HG03342 (cell line): ENCODE measurements at regions not wholly inside any gene's neighbourhood (a gene's known extent, or its start where the extent isn't known, plus 50 kb on each side); places are given as distances from the start of the nearest gene placed in this dataset.
"Not testable (repeated sequence)": the region's sequence is repeated elsewhere in the genome, so short reads cannot be mapped to it uniquely, and the experiment has no call there.

Source experiments
- ATAC-seq: cut with Tn5 transposase; IDR thresholded peaks from one replicate; pipeline ENCODE4 v1.9.1; 2021; ENCODE audit warnings: mild to moderate bottlenecking, moderate library complexity; ENCODE audit not compliant: unreplicated experiment

DNA sequence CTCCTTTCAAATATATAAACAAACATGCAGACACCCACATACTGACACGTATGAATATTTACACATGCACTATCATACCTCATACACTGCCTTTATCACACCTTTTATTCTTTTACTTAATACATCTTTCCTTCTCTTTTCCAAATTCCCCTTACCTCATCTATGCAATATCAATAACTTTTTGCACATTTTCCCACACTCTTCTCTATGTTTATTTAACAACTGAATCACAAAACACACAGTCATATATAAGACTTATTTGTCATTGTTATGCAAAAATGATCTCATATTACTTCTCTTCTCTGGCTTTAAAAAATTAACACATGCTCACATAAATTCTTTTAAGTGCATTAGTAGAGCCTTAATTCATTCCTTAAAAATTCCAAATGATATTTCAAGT, 461.4 kb downstream of the DIPK2A start:
- ATAC-seq, result no peak

DNA sequence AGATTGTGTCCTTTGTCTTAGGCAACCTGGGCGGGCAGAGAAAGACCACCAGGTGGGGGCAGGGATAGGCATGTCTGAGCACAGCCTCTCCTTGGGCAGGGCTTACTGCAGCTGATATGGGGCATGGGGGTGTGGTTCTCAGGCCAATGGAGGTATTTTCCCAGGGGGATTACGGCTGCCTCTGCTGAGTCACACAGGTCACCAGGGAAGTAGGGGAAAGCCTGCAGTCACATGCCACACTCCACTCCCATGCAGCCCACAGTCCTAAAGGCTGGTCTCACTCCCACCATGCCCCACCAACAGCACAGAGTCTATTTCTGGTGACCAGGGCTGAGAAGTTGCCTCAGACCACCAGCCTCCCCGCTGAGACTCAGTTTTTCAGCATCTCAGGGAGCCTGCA, 466.4 kb downstream of the DIPK2A start:
- peak; percentile 51 for ATAC-seq

DNA sequence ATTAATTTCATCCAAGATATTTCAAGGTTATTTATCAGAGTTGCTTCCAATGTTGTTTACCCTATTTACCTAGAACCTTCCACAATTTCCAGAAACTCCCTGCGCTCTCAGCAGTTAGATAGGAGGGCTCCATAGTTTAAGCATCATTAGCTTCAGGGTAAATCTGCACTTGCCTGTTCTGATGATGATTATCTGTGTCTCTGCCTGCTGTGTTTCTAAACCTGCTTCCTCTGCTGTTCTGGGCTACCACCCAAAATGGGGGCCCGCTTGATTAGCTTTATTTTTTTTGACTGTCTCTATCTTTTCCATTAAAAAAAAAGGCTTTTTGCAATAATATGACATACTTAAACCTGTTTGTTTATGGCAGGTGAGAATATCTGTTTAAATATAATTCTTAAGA, 472.4 kb downstream of the DIPK2A start:
- ATAC-seq, result no peak

DNA sequence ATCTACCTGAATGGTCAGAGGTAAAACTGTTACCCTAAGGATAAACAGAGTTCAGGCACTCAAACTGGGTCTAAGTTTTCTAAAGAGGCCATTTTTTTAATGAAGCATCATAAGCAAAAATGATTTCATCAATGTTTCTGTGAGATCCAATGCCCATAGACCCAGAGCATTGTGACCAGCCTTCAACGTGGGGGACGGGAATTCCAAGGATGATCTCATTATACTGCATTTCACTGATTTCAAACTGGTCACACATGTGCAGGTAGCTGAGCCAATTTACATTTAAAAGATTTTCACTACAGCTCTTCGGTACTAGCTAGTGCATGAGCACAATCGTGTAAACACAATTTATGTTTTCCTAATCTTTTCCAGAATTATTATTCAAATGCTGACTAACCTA, 472.9 kb downstream of the DIPK2A start:
- ATAC-seq, result no peak

DNA sequence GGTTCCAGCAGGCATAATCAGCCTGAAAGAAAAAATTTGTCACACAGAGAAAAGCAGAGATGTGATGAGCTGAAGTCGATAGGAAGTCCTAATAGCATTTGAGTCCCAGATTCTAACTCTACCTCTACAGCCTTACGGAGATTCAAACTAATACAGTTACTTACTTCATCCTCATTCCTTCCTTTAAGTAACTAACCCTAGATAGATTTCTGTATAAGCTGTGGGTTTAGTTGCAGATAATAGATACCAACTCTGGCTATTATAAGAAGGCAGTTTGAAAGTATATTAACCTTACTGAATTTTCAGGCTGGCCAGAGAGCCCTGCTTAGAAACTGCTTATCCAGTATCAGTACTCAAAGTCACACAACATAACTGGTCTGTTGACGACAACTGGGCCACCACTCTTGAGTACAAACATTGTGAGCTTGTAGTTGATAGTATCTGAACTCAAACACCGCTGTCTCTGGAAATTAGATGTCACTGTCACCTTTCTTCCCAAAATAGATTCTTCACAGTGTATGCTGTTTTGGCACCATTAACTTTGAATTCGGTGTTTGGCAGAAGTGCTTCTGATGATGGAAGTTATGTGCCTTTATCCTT, 484.3 kb downstream of the DIPK2A start:
- no peak for ATAC-seq

DNA sequence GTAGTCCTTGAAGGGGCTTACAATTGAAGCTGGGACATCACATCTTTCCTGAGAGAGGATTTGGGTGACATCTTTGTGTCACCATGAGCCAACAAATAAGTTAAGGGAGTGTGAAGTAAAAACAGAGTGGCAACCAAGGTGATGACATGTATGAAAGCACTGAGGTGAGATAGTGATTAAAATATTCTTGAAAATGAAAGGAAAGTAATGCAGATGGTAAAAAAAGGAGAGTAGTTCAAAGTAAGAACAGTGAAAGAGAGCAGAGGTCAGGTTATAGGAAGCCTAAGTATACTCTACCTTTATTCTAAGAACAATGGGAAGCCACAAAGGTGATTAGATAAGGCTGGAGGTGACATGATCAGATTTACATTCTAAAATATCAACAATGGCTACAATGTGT, 486.1 kb downstream of the DIPK2A start:
- ATAC-seq, result no peak

DNA sequence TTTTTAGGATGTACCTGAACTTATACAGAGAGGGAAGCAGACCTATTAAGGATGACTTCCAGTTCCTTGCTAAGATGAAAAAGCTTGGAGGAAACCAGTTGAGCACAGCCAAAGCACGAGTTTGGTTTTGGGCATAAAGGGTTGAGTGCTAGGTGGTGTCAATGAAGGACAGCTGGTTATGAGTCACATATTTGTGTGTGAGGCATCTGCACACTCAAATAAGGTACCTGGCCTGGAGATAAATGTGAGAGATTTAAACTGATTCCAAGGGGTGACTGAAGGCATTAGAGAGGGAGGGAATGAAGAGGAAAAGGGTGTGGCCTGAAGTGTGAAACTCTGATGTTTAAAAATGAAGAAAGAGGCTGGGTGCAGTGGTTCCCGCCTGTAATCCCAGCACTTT, 486.7 kb downstream of the DIPK2A start:
- ATAC-seq, result no peak

DNA sequence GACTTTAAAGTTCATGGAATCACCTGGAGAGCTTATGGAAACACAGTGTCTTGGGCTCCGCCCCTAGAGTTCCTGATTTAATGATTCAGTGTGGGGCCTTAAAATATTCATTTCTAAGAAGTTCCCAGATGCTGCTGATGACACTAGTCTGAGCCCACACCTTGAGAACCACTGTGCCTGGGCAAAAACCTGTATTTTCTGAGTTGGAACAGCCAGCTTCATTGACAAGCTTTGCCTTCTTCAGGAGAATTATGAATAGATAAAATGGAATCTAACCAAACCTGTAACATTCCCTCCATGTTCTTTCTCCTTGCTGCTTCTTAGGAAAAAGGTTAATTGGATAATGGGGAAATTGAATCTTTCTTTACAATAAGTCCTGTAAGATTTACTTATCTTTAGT, 490.7 kb downstream of the DIPK2A start:
- ATAC-seq, result no peak

DNA sequence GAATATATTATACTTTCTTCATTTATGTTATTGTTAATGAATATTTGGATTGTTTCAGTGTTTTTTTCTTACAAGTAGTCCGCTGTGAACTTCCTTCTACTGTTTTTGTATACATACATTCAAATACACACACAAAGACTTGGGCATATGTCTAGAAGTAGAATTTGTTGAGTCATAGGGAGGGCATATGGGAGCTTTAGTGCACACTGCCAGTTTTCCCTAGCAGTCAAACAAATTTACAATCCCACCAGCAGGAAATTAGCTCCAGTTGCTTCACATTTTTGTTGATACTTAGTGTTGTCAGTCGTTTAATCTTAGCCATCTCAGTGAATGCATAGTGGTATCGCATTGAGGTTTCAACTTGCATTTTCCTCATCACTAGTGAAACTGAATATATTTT, 492.3 kb downstream of the DIPK2A start:
- ATAC-seq, result no peak

DNA sequence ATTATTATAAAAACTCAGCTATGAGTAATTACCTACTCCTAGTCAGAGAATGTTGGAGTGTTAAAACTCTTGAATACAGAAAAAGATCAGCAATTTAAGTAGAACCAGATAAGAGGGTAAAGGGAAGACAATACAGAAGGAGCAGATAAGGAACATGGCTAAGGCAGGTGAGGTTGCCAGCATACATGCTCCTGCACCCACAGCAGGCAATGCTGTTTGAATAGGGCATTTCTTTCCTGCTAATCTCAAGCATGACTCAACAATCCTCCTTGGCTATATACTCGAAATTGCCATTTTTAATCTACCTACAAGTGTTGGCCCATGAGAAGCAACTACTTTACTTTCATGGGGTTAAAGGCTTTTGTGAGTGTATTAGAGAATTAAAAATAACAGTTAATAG, 494.5 kb downstream of the DIPK2A start:
- no peak for ATAC-seq

DNA sequence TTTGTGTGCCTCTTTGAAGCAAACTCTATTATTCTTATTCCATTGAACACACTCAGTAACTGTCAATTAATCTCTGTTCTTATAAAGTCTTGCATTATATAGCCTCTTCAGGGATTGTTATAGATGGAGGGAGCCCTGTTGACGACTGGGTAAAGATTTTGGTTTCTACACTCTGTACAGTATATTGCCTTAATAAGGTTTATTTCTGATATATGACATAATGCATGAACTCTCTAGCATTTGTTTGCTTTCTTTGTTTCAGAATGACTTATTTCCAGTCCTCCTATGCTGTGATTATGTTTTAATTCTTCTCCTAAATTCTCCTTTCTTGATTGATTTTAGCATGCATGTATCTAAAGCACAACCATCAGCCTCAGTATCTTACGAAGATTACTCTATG, 494.9 kb downstream of the DIPK2A start:
- no peak for ATAC-seq

DNA sequence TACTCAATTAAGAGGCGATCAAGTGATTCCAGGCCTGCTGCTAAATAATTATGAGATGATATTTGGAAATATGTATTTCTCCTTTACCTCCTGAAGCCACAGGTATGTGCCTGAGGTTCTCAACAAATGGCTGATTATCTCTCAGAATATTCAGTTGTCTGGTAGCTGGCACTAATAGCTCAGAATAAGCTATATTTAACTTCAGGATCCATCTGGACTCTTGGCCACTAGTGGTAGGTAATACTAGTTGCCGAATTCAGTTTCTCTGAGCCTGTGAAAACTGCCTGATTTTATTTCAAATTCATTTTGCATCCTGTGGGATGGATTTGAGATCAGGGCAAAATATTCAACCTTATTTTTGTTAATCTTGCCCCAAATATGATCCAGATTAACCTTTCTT, 499.0 kb downstream of the DIPK2A start:
- no peak for ATAC-seq

DNA sequence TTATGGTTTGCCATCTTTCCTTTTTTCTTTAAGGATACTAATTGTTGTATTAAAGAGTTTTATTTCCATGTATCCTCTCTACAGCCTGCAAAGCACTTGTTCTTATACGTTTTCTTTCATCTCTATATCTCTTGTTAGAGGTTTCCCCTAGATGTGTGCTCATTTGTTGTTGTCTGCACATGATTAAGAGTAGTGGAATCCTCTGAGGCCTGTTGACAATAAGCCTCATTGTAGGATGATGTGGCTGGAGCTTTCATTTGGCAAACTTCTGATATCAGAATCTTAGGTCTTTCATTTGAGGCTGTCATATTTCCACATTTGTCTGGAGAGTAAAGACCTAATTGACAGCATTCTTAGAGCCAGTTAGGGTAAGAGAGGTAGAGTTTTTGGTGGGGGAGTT, 506.0 kb downstream of the DIPK2A start:
- ATAC-seq, result no peak

DNA sequence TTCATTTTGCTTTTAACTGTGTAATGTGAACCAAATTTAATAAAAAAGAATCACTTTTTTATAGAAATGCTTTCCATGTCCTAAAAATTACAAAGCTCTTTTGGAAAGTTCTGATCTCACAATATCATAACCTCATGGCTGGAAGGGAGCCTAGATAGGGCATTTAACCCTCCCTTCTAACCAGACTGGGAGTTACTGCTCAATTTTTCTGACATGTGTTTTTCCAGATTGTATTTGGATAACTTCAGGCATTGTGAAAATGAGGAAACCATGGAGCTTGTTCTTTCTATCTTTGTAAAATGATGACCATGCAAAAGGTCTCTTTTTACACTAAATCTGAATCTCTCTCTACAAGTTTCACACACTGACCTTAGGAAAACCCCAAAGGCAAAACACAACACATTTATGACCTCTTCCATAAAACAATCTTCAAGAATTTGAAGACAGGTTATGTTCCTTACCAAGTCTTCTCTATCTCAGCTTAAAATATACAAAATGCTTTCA, 508.8 kb downstream of the DIPK2A start:
- no peak for ATAC-seq

DNA sequence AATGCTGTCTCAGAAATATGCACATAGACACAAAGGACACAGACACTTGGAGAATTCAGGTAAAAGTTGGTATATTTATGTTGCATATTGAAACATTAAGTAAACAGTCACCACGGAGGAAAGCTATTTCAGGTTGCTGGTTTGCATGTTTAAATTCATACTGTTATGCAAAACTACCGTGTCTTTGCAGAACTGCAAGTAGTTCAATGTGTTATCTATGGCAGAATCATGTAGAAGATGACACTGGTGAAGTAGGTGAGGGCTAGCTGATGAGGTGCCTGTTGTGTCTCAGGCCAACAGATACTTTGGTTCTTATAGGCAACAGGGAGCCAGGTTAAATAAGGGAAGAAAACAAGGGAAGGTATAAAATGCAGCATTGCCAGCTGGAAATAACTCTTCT, 511.3 kb downstream of the DIPK2A start:
- ATAC-seq, result peak; percentile 49

DNA sequence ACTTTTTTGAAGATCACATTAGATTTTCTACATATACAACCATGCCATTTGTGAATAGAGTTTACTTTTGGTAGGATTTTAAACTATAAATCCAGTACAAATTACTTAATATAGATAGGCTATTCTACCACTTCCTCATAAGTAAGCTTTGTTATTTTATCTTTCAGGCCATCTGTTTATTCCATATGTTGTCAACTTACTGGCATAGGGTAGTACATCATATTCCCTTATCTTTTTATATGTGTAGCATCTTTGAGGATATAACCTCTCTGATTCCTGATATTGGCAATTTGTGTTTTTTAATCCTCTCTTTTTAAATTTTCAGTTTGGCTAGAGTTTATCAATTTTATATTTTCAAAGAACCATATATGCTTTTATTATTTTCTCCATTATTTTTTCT, 515.4 kb downstream of the DIPK2A start:
- ATAC-seq, result no peak

DNA sequence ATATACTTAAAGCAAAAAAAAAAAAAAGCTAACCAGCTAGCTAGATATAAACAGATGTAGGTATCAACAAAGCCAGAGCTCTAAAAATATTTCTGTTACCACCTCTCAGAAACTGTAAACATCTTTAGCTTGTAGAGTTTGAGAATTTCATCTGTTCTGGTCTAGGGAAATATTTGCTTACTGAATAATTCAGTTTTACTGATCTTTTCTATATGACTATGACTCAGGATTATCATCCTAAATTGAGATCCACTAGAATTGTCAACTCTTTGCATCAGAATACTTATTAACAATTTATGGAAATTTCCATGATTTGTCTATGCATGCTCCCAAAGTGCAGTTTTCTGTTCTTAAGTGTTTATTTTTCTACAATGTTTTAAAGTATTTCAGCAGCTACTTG, 517.3 kb downstream of the DIPK2A start:
- no peak for ATAC-seq

DNA sequence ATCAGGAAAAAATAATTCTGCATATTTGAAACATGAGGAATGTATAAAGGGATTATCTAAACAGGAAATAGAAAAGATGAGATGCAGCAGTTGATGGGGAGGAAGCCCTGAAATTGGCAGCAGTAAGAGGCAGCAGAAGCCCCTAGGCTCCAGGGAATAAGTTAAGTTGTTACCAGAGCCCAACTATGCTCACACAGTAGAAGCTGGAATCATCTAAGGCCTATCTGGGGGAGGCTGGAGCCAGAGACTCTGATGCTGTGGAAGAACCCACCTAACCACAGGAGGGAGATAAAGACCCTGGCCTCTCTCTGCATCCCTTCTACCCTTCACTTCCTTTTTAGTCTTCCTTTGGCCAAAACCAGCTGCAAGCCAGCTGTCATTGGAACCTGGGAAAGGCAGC, 519.7 kb downstream of the DIPK2A start:
- no peak for ATAC-seq

DNA sequence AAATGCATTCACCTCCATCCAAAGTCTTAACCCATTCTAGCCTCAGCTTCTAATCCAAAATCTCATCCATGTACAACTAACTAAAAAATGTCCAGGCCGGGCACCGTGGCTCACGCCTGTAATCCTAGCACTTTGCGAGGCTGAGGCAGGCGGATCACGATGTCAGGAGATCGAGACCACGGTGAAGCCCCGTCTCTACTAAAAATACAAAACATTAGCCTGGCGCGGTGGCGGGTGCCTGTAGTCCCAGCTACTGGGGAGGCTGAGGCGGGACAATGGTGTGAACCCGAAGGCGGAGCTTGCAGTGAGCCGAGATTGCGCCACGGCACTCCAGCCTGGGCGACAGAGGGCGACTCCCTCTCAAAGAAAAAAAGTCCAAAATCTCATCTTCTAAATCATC, 523.0 kb downstream of the DIPK2A start:
- ATAC-seq, result not testable (repeated sequence)

DNA sequence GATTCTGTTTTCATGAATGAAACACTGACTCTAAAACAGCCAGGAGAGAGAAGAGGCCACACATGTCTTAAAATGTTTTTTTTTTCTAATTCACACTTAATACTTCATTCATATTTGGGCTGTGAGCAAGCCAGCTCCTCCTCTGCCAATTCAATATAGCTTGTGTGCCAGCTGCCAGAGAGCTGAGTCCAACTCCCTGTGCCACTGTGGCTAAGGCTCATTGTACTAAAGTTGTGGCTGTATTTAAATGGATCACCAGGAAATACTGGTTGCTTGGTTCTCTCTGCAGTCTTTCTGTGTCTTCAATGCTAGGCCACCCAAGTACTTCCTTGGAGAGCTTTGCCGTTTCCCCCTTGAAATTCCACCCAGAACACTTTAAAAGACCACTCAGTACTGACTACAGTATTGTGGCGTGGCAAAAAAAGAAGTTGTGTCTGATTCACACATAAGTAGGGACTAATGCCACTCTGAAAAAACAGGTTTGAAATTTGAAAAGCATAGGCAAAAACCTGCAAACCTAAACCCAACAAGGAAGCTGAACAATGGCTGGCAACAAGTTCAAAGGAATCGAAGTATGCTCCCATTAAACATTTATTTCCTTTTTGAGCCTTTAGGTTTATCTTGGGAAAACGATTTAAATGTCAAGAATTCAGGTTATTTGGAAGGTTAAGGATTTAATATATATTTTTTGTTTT, 524.7 kb downstream of the DIPK2A start:
- ATAC-seq, result no peak

DNA sequence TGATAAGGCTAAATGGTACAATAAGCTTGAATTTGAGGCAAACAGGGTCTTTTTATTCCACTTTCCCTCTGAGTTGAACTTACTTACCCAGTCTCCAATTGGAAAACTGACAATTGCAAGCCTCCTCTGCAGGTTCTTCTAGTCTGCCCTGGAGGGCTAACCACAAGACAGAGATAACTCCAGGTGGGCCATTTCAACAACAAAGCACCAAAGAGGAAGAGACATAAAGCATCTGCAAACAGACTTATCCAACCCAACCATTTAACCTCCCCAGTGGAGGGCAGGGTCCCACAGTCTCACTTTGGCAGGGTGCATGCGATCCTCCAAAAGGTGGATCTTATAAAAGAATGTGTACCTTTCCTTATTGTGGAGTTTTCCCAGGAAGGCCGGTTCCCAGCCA, 525.8 kb downstream of the DIPK2A start:
- no peak for ATAC-seq

DNA sequence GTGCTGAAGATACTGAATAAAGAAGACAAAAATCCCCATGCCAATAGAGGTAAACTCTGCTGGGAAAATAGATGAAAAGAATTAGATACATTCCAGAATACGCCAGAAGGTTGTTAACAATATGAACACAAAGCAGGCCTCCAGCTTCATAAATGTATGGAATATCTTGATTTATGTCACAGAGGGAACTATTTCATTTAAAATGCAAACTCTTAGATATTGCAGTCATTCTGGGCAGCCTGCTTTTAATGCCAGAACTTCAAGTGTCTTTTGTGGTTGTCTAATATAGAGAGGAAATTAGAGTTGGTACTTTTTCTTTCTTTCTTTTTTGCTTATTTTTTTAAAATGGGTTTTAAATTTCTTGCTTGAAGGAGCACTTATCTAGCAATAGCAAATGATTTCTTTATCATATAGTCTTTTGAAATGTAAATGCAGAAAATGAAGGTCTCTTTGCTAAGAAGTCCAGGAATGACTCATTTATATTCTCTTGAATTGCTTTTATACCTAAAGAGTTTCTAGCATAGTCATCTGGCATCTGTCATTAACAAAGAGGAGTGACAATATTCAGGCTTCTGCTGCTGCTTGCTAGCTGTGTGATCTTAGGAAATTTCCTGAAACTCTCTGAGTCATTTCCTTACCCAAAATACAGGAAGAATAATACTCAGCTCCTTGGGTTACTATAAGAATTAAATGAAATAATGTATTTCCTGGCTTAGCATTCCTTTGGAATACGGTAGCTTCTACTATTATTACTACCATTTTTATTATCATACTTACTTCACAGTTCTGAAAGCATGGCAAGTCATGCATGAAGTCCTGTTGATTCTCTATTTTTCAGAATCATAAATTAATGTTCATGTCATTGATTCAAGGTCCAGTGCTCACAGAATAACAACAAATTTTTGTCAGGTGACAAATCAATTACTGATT, 527.6 kb downstream of the DIPK2A start:
- ATAC-seq, result no peak
